GM12801 (cell line): ENCODE measurements at regions not wholly inside any gene's neighbourhood (a gene's known extent, or its start where the extent isn't known, plus 50 kb on each side); places are given as distances from the start of the nearest gene placed in this dataset.

Experiments
- TF ChIP-seq, protein P1 (sequence below): IDR thresholded peaks from one replicate; pipeline ENCODE4 v1.5.1; 2011; ENCODE audit warnings: control low read depth; ENCODE audit not compliant: insufficient read length; ENCODE audit errors: extremely low read depth

DNA sequence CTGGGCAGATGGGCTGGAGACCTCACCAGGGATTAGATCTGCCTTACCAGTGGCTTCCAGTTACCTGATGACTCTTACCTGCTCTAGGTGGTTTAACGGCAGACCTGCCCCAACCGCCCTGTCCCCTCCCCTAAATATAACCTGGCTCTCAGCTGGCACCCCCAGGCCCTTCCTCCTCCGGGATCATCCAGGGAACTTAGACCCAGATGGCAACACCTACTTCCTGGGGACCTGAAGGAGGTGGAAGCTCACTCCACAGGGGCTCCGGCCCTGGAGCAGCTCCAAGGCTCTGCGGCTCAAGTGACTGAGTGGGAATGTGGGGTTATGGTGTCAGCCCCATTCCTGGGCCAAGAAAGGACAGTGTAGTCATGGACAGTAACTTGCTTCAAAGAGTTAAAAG is 130.4 kb downstream of the OLFM1 start:
- TF ChIP-seq, protein P1, sequence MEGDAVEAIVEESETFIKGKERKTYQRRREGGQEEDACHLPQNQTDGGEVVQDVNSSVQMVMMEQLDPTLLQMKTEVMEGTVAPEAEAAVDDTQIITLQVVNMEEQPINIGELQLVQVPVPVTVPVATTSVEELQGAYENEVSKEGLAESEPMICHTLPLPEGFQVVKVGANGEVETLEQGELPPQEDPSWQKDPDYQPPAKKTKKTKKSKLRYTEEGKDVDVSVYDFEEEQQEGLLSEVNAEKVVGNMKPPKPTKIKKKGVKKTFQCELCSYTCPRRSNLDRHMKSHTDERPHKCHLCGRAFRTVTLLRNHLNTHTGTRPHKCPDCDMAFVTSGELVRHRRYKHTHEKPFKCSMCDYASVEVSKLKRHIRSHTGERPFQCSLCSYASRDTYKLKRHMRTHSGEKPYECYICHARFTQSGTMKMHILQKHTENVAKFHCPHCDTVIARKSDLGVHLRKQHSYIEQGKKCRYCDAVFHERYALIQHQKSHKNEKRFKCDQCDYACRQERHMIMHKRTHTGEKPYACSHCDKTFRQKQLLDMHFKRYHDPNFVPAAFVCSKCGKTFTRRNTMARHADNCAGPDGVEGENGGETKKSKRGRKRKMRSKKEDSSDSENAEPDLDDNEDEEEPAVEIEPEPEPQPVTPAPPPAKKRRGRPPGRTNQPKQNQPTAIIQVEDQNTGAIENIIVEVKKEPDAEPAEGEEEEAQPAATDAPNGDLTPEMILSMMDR: no peak

DNA sequence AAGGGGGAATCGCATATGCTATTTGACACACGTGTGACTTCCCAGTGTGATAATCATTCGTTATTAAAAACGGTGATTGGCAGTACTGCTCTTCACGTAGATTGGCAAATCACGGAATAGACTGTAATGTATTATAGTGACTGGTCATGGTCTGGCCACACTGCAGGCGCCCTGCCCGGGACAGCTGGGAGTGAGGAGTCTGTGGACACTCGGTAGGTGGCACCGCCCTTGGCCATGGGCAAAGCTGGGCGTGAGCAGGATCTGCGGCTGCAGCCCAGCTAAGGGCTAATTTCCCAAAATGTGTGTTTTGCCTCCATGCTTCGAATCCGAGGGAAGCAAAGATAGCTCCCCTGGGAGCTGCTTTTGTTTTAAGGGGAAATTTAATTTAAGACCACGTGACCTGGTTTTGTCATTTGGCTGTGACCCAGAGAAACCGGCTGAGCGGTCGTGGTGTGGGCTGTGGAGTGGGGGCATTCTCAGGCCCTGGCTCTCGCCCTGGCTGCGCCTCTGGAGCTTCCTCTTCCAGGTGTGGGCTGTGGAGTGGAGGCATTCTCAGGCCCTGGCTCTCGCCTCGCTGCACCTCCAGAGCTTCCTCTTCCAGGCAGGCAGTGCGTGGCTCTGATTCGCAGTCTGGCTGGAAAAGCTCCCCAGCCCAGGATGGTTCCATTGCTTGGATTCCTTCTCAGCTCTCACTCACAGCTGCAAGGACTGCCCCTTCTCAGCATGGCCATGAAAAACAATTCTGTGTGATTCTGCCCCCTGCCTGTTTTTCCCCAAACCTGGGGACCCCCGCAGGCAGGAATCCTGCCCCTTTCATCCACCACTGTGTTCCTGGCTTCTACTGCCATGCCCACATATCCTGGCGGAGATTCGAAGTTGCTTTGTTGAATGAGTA is 131.1 kb downstream of the OLFM1 start:
- TF ChIP-seq, protein P1: no peak

DNA sequence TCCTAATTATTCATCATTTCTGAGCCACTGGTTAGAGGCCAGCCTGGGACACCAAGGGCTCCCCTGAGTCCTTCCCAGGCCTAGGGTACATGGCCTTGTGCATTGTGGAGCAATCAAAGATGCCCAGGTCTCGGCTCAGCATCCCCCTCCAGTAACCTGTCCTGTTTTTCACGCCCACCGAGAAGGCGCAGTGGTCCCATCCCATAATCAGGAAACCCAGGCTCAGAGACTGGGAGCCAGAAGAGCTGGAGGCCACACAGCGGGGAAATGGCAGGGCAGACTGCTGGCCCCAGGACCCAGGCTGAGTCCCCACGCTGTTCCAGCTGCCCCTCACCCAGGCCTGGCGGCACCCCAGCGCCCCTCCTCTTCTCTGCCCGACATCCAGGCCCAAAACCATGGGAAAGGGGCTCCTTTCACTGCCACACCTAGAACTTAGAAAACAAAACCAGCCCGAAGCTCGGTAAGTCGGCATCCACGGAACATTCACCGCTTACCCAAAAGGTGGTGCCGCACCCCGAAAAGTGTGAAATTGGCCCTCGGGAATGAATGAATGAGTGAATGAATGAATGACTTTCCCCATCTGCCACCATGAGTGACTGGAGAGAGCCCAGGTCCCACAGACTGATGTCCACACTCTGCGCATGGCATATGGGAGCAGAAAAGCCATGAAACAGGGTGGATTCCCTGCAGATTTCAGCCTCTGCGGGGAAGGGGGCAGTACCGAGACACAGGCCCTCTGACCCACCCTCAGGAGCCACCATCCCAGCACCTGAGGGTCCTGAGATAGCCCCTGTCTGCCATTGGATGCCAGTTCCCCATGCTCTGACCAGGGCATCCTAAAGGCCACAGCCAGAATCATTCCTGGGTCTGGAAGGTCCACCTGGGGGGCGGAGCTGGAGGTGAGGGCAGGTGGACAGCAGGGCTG is 132.5 kb downstream of the OLFM1 start:
- TF ChIP-seq, protein P1: no peak

DNA sequence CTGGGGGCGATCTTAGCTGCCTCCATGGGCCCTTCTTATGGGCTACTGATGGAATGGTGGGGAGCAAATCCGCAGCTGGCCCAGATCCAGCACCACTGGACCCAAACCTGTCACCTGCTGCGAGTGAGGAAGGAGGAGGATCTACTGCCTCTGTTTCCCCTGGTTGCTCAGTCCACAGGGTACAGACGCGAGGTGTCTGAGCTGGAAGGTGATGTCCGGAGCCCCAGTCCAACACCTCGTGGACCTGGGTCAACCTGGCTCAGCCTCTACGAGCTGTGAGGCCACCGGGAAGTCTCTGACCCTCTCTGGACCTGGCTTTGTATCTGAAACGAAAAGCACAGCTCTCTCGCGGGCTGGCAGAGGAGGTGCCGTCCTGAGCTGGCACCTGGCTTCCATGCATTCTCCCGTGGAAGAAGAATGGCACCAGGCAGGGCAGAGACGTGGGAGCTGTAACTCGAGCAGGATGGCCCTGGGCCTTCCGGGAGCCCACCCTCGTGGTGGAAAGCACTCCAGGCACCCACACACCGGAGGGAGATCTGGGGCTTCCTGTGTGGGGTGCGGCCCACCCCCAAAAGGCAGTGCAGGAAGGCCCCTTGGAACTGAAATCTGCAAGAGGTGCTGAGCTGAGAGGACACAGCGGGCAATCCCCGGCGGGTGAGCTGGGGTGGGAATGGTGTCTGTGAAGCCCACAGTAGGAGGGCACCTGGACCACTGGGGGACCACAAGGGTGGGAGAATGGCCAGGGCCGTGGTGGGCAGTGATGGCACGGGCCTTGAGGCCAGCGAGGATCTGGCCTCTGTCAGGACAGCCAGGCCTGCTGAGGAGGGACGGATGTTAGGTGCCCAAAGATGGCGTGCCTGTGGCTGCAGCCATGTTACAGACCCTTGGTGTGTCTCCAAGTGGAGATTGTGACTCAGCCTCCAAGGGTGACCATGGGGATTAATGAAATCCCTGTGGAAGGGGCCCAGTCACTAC is 133.4 kb downstream of the OLFM1 start:
- TF ChIP-seq, protein P1: no peak

DNA sequence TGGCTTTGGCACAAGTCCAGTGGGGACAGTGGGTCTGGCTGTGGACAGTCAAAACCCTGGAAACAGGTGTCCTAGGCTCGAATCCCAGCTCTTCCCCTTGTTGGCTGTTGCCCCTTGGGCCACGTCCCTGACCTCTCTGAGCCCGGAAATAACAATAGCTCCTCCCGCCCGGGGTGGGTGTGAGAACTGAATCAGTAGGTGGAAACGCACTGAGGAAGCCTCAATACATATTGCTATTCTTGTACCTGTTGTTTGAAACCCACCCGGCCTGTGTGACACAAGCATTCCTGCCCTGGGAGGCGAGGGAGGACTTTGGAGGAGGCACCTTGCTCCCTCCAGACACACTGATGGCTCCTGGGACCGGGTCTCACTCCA is 134.1 kb downstream of the OLFM1 start:
- TF ChIP-seq, protein P1: no peak

DNA sequence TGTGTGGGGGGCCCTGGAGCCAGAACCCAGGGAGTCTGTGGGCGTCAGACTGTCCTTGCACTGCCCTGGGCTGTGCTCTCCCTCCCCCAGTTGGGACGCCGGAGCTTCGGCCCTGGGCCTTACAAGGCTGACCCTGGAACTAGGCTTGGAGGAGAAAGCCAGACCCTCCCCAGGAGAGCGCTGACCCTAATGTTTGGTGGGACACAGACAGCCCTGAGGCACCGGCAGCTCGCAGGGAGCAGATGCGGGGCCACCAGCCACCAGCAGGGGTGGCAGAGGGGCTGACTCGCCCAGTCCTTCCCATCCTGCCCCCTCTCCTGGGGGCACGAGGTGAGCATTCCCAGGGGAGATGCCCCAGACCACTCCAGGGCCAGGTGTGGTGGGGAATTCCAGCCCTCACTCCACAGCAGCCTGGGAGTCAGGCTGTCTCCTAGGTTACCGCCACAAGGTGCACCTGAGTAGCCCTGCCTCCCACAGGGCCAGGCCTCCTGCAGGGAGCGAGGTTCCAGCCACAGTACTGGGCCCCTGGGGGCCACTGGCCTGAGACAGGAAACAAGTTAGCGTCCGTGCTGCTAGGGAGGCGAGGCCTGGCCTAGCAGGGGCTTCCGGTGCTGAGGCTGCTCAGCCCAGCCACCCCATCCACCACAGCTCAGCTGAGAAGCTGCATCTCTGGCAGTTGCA is 134.6 kb downstream of the OLFM1 start:
- TF ChIP-seq, protein P1: no peak
